Hematopoietic multipotent progenitor cell treated with erythropoietin and hydrocortisone succinate and interleukin-3 and kit ligand, for 8 days (in vitro differentiated cells): ENCODE measurements at regions not wholly inside any gene's neighbourhood (a gene's known extent, or its start where the extent isn't known, plus 50 kb on each side); places are given as distances from the start of the nearest gene placed in this dataset.
"Not testable (repeated sequence)": the region's sequence is repeated elsewhere in the genome, so short reads cannot be mapped to it uniquely, and the experiment has no call there.

ENCODE experiments used
- DNase-seq: peaks from one replicate; pipeline ENCODE4 v3.0.0-alpha.2; 2015

- no peak for DNase-seq
These were observed 488.9 kb upstream of the SOX11 start for GRCh38 chr2:5203134-5203755.

GRCh38 chr2:5206742-5207141, 485.4 kb upstream of the SOX11 start:
- DNase-seq = not testable (repeated sequence)

GRCh38 chr2:5215989-5216607, 476.1 kb upstream of the SOX11 start:
- DNase-seq = no peak

GRCh38 chr2:5227062-5227699, 465.0 kb upstream of the SOX11 start:
- no peak for DNase-seq

DNA sequence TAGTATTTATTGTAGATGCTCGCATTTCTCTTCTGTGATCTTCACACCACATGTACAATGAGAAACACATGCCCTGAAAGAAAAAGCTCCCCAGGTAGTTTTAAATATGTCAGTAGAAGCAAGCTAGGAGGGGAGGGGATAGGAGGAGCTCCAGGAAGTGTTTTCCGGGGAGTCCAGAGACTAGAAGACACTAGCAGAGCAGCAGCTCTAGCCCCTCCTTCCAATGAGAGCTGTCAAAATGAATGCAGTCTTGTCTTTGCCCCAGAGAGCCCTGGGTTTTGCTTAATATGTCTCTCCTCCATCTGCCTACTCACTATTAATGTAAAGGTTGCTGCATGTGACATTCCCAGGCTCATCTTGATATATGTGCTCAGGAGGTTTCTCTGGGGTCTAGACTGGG, 462.6 kb upstream of the SOX11 start:
- no peak for DNase-seq

GRCh38 chr2:5230444-5230843, 461.7 kb upstream of the SOX11 start:
- no peak for DNase-seq

- DNase-seq = no peak
These were observed 461.3 kb upstream of the SOX11 start for GRCh38 chr2:5230855-5231254.

- DNase-seq = no peak
These were observed 460.9 kb upstream of the SOX11 start for GRCh38 chr2:5231287-5231686.

DNA sequence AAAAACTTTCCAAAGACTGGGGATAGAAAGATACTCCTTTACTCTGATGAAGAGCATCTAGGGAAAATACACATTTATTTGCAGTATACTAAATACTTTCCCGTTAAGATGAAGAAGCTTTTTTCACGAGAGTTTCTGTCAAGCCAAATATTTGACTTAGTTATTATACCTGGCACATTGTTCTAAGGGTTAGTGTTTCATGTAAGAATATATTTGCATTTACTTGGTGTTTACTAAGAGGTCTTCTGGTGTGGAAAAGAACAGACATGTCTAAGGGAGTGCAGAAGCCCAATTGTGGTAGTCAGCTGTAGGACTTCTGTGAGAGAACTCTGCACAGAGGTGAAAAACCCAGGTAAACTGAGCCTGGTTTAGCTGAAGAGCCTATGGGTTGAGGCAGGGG, 457.6 kb upstream of the SOX11 start:
- DNase-seq = no peak

- no peak for DNase-seq
These were observed 456.5 kb upstream of the SOX11 start for GRCh38 chr2:5235701-5236100.

GRCh38 chr2:5236249-5236648, 455.9 kb upstream of the SOX11 start:
- DNase-seq = no peak

GRCh38 chr2:5242751-5243150, 449.4 kb upstream of the SOX11 start:
- DNase-seq = no peak

DNA sequence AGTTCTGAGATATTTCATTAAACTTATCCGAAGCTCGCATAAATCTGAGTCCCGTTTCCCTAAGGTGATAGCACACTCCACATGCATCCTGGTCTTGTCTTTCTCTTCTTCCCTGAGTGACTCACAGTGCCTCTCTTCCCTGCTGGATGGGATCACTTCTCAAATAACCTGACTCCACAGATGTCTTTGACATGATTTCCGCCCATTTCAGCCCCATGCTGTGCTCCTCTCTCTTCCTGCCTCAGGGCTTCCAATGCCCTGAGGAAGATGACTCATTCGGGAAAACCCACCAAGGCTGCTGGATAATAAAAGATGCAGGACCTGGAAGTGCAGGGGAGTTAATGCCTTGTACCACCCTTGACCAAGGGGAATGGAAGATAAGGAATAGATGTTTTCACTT, 441.7 kb upstream of the SOX11 start:
- DNase-seq = no peak

DNA sequence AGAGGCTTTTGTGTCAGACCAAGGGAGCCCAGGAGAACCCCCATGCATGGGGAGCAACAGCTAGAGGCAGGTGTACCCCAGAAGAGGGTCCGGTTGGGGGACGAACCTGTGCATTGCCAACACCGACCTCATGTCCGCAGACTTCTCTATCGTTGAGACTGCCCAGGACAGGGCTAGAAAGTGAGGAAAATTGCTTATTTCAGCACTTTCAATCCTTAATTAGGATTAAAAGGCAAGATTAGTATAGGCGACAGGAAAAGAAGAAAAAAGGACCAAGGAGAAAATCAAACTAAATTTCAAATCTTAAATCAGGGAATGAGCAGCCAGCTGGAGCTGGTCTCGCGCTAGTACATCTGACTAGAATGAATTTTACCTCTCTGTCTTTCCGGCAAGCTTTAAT, 438.9 kb upstream of the SOX11 start:
- DNase-seq = no peak

- no peak for DNase-seq
These were observed 437.3 kb upstream of the SOX11 start for GRCh38 chr2:5254791-5255332.

DNA sequence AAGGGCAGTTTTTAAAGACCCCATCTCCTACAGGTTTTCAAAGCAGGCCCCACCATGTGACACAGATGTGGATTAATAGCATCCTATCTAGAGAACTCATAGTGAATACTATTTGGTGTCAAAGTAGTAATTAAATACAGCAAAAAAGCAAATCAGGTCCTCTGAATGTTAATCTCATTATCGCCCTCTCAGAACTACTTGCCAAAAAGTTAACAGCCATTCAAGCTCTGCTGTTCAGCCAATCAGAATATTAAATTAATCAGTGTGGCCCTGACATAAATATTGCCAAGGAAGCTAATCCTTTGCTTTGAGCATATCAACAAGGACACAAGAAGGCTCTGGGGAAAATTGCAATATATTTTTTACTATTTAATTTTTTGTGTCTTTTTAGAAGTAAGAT, 428.9 kb upstream of the SOX11 start:
- no peak for DNase-seq

DNA sequence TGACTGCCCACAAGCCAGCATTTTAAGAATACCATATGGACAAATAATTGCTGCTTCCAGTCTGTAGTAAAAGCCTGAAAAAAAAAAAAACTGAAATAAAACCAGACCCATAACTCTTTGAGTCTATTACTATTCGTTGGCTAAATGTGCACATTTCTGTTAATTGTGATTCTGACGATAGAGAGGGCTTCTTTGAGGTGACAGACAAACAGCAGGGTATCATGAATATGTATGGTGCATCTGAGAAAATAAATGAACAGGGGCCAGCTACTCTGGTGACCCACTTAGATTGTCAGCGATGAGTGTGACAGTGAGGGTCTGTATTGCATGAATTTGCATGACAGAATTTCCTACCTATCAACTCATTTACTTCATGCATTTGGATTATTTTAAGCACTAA, 427.8 kb upstream of the SOX11 start:
- DNase-seq = no peak

- DNase-seq = no peak
These were observed 407.1 kb upstream of the SOX11 start for GRCh38 chr2:5285061-5285460.

DNA sequence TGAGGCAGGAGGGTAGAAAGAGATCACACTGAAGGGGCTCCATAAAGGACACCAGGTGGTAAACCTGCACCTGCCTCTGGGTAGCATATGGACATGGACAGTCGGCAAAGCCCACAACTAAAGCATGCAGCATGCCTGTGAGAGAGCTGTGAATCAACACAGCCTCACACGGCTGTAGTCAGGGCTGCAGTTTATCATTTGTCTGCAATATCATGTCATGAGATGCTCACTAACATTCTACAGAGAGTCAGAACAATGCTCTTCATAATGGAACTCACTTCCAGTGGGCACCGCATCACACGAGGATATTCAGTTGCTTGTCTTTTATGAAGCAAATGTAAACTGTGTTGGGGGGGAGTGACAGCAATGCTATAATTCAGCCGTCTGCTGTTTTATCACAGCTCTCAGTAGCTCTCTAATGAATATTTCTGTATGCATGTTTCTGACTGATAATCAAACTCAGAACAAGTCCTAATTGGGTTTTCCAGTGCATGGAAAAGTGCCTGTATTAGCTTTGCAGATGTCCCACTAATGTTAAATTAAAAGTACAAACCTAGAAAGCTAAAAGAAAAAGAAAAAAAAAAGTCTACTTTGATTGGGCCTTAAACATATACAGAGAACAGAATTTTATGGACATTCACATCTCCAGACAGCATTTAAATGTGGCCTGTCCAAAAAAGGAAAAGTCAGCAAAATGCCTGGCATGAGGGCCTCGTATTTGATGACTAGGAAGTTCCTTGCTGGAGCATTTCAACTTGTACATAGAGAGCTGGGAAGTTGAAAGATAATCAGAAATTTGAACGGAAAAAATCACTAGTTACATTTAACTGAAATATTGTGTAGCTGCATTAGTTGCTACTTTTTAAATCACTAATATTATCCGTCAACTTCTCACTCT, 406.1 kb upstream of the SOX11 start:
- DNase-seq = no peak

DNA sequence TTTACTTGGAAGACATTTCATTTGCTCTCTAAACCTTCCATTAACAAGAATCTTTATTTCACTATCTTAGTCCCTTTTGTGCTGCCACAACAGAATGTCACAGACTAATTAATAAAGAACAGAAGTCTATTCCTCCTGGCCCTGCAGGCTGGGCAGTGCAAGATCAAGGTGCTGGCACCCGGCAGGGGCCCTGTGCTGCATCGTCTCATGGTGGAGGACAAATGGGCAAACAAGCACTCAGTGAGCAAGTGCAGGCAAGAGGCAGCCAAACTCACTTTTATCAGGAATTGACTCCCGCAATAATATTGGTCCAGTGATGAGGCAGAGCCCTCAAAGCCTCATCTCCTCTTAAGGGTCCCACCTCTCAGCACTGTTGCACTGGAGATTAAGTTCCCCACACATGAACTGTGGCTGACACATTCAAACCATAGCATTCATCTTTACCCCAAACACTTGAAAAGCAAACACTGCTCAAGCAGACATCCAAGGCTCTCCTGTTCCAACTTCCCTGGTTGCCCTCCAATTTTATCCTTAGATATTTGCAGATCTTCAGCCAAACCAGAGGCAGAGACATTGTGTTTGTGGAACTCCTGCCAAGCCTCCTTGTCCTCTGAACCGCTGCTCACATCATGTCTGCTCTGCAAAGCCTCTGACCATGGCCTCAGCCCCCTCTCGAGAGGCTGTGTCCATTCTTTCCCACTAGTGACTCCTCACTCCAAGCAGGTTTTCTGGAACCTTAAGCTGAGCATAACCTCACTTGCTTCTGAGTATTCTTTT, 404.4 kb upstream of the SOX11 start:
- no peak for DNase-seq

DNA sequence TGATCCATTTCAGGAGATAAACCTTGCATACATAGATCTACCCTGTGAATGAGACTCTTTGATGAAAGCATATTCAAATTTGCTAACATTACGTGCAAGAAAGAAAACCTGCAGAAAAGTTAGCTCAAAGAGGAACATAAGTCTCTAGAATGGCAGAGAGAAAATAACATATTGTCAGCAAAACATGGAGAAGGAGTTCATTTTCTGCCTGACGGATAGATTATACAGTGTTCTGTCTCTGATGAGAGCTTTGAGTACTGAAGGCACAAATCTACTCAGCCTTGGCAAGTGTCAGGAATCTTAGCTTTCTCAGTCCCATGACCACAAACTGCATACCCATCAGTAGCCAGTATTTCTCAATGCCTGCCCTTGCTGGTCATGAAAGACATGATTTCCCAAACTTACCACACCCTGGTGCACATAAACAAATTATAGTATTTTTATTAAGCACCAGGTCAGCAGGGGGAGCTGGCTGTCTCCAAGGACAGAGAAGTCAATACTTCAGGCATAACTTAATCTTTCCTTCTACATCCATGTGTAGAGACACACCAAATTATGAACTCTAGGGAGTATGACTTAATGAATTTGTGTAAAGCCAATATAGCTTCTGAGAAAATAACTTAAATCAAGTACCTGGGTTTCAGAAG, 401.2 kb upstream of the SOX11 start:
- no peak for DNase-seq

DNA sequence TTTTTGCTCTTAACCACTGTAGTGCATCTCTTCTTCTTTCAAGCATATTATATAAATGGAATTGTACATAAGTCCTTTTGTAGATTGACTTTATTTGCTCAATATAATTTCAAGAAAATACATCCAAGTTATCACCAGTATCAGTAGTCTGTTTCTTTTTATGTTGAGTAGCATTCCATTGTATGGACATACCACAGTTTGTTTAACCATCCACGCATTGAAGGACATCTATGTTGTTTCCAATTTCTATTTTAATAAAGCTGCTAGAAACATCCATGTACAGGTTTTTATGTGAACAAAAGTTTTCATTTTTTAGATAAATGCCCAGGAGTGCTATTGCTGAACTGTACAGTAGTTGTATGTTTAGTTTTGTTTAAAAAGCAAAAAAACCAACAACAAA, 387.5 kb upstream of the SOX11 start:
- no peak for DNase-seq
